Upper lobe of right lung (tissue), 1 donor: ENCODE measurements at regions not wholly inside any gene's neighbourhood (a gene's known extent, or its start where the extent isn't known, plus 50 kb on each side); places are given as distances from the start of the nearest gene placed in this dataset.

Experiments
- ATAC-seq: fragments of 200-7000 bp; cut with Tn5 transposase; one replicate; pipeline ENCODE4 v1.9.1; 2020; ENCODE audit warnings: mild to moderate bottlenecking, moderate library complexity
- DNase-seq: peaks from one replicate; pipeline ENCODE4 v3.0.0-alpha.2; 2020
- H3K27ac ChIP-seq: fragments of 200-600 bp; one replicate; pipeline ENCODE4 v1.8.0; 2022
- H3K27me3 ChIP-seq: fragments of 200-600 bp; one replicate; pipeline ENCODE4 v1.8.0; 2022; ENCODE audit warnings: mild to moderate bottlenecking
- H3K36me3 ChIP-seq: fragments of 200-600 bp; one replicate; pipeline ENCODE4 v1.8.0; 2022
- H3K4me1 ChIP-seq: fragments of 200-600 bp; one replicate; pipeline ENCODE4 v1.8.0; 2022
- H3K4me3 ChIP-seq: fragments of 200-600 bp; one replicate; pipeline ENCODE4 v1.8.0; 2022; ENCODE audit warnings: mild to moderate bottlenecking
- H3K9me3 ChIP-seq: fragments of 200-600 bp; one replicate; pipeline ENCODE4 v1.8.0; 2022
- CTCF ChIP-seq: fragments of 200-600 bp; IDR thresholded peaks from one replicate; pipeline ENCODE4 v1.8.0; 2022; ENCODE audit warnings: antibody characterized with exemption
- intact Hi-C: fragments of 100-400 bp; cut with DNase I; formaldehyde crosslinking; loops from one replicate; pipeline ENCODE4 v1.11.0; 2022
- donor health status: DM: no; HTN: yes; CAD: no; lungs with severe emphysema.

- DNase-seq (no peak), ATAC-seq (no peak)
- H3K4me3 ChIP-seq = no peak overlapping the region
- TF ChIP-seq CTCF = no peak
- intact Hi-C loops = no loop called here
- no peak overlapping the region for H3K27ac ChIP-seq
- H3K36me3 ChIP-seq = no peaks in the 10 kb centered on the region
- H3K27me3 ChIP-seq = no peaks in the 10 kb centered on the region
- no peaks in the 10 kb centered on the region for H3K4me1 ChIP-seq
- H3K9me3 ChIP-seq = no peaks in the 10 kb centered on the region
These were observed 716.7 kb downstream of the CCSER2 start for GRCh38 chr10:85045046-85045445.

- H3K27me3 ChIP-seq = no peaks in the 10 kb centered on the region
- no peak for DNase-seq
These were observed 718.9 kb downstream of the CCSER2 start for GRCh38 chr10:85047170-85047834.

GRCh38 chr10:85047979-85048378 is 719.6 kb downstream of the CCSER2 start:
- intact Hi-C loops = no loop called here
- H3K4me1 ChIP-seq = no peaks in the 10 kb centered on the region
- TF ChIP-seq CTCF = no peak
- H3K27ac ChIP-seq = no peak overlapping the region
- no peaks in the 10 kb centered on the region for H3K9me3 ChIP-seq
- ATAC-seq = peak; percentile 19
- no peaks in the 10 kb centered on the region for H3K27me3 ChIP-seq
- no peak for DNase-seq
- H3K36me3 ChIP-seq = no peaks in the 10 kb centered on the region
- H3K4me3 ChIP-seq = no peak overlapping the region

More at GRCh38 chr10:85047170-85047834, 718.9 kb downstream of the CCSER2 start:
- Histone ChIP-seq H3K4me1 (no peaks in the 10 kb centered on the region), H3K4me3 (no peak overlapping the region), H3K9me3 (no peaks in the 10 kb centered on the region), H3K27ac (no peak overlapping the region), H3K36me3 (no peaks in the 10 kb centered on the region)
- no peak for TF ChIP-seq CTCF
- intact Hi-C loops = no loop called here
- no peak for ATAC-seq

- no peaks in the 10 kb centered on the region for H3K4me1 ChIP-seq
These were observed 720.3 kb downstream of the CCSER2 start for GRCh38 chr10:85048644-85049043.

GRCh38 chr10:85060944-85061343 is 732.6 kb downstream of the CCSER2 start:
- no peak overlapping the region for H3K27ac ChIP-seq
- H3K36me3 ChIP-seq = no peaks in the 10 kb centered on the region
- ATAC-seq = no peak
- no peak for DNase-seq
- no peaks in the 10 kb centered on the region for H3K27me3 ChIP-seq
- no peaks in the 10 kb centered on the region for H3K9me3 ChIP-seq
- TF ChIP-seq CTCF = no peak
- no peak overlapping the region for H3K4me3 ChIP-seq
- intact Hi-C loops = no loop called here
- no peaks in the 10 kb centered on the region for H3K4me1 ChIP-seq

More at GRCh38 chr10:85048644-85049043, 720.3 kb downstream of the CCSER2 start:
- no peaks in the 10 kb centered on the region for H3K36me3 ChIP-seq
- H3K4me3 ChIP-seq = no peak overlapping the region
- ATAC-seq (no peak), DNase-seq (no peak)
- no peak for TF ChIP-seq CTCF
- H3K9me3 ChIP-seq = no peaks in the 10 kb centered on the region
- no peak overlapping the region for H3K27ac ChIP-seq
- intact Hi-C loops = no loop called here
- no peaks in the 10 kb centered on the region for H3K27me3 ChIP-seq

GRCh38 chr10:85061401-85061800 is 733.0 kb downstream of the CCSER2 start:
- TF ChIP-seq CTCF = no peak
- no peak for ATAC-seq

More at GRCh38 chr10:85061401-85061800, 733.0 kb downstream of the CCSER2 start:
- no peak for DNase-seq
- no peaks in the 10 kb centered on the region for H3K4me1 ChIP-seq
- no peak overlapping the region for H3K27ac ChIP-seq
- no peaks in the 10 kb centered on the region for H3K27me3 ChIP-seq
- H3K9me3 ChIP-seq = no peaks in the 10 kb centered on the region
- H3K36me3 ChIP-seq = no peaks in the 10 kb centered on the region
- intact Hi-C loops = no loop called here
- H3K4me3 ChIP-seq = no peak overlapping the region
